Sciatic nerve (tissue), 2 donors: ENCODE measurements at regions not wholly inside any gene's neighbourhood (a gene's known extent, or its start where the extent isn't known, plus 50 kb on each side); places are given as distances from the start of the nearest gene placed in this dataset.
A peak's percentile ranks its signal among the peaks of the same experiment; 100 is the strongest.

Experiments used
- ATAC-seq: fragments of 200-7000 bp; cut with Tn5 transposase; one replicate; pipeline ENCODE4 v1.9.1; 2020; ENCODE audit warnings: mild to moderate bottlenecking, moderate library complexity
- DNase-seq: peaks from one replicate; pipeline ENCODE4 v3.0.0-alpha.2; 2020; ENCODE audit warnings: low spot score
- intact Hi-C: fragments of 100-400 bp; cut with DNase I; formaldehyde crosslinking; loops from one replicate; pipeline ENCODE4 v1.14.2; 2022
- donor health status: DM: no; HTN: no; CAD: no.
- donor health status: DM: no; HTN: no; CAD: no.

DNA sequence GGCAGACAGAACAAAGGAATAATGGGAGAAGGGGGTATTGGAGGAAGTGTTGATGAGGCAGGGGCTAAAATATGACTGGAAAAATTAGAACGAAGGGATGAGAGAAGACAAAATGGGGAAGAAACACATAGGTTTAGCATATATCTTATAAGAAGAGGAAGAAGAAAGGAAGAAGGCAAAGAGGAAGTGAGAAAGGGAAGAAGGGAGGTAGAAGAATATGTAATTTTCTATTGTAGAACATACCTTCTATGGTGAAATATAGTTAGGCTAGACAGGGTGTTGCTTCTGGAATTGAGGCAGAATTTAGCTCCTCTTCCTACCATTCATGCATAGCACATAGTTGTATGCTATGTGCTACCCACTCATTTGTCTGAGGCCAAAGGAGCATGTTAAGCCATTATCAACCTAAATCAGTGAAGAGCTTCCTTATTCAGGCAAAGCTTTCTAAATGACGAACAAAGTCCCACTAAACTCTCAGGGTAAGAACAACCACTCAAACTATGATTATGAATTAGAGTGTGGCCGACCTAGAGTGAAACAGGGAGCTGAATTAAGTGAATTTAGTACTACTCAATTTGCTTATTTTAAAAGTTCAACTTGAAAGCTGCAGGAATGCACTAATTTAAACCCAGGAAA, 180.9 kb upstream of the GALNT5 start:
- DNase-seq (no peak), ATAC-seq (no peak)
- intact Hi-C loops: no loop called here

DNA sequence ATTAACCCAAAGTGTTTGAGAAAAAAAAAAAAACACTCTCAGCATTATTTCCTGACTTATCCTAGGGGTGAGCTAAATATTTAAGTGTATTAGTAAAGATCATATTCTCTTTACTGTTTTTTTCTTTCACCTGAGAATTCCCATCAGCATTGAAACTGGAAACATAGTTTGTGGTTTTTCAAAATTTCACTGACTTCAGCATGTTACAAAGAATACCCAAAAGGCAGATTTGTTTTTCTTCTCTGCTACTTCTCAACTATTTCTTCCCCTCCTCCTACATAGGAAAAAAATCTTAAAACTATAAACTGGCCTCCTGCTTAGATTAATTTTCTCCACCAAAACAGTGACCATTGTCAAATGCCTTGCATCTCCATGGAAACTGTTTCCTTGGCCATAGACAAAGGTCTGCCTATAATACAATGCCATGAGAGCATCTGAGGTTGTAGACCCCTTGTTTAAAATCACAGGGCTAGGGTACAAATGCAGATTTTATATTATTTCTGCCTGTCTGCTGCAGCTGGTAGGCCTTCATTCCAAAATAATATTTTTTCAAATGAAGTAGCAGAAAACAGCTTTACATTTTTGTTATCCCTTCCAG, 179.7 kb upstream of the GALNT5 start:
- ATAC-seq (peak; percentile 61), DNase-seq (no peak)
- intact Hi-C loops: no loop called here

DNA sequence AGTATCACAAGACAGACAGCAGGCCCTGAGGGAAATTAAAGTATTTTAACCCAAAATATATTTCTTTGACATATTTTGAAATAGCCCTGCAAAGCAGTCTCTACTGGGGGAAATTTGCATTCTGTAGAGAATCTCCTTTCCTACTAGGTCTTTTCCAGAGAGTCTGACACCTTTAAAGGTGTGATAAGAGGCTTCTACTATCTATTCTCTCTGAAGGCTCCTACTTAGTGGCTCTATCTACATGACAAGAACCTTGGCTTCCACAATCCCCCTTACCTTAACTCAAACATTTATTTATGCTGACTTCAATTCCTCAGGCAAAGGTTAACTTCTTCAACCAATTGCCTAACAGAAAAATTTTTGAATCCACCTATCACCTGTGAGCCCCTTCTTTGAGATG, 174.6 kb upstream of the GALNT5 start:
- DNase-seq (no peak), ATAC-seq (no peak)
- intact Hi-C loops: no loop called here

DNA sequence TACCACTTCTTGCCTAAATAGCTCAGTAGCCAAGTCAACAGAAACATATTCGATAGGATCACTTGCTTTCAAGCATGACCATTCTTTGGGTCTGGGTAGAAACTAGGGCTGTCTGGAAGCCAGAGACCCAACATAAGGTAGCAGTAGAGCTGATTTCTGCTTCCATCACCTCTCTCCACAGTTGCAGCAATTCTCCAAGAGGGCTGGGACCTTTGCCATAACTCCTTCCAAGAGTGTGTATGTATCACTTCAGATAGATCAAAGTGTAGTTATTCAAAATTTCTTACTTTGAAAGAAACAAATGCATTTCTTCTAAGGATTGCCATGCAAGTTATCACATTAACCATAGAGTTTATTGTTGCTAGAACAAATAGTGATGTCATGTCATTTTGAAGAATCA, 172.0 kb upstream of the GALNT5 start:
- intact Hi-C loops: no loop called here
- DNase-seq: no peak
- ATAC-seq: no peak

DNA sequence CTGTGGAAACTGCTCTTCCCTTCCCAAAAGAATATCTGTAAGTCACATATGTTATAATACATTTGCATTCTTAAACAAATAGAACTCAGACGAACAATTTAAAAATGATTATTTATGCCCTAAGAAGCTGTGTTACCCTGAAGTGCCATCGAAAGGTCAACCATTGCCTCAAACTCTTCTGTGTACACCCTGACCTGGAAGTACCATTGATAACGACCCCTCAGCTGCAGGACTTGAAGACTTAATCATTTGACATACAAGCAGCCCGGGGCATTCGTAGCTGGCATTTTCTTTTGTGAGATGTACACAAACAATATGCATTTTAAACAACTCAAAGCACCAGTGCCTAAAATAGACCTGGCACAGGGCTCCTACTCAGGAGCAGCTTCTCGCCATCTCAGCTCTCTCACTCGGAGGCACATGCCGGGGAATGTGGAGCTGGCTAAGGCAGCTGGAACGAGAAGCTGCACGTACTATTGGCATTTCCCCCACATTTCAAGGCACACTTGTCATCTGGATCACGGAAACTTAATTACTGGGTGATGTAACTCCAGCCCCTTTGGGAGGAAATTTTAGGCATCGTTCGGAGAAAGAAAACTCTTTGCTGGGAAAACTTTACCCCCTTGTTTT, 170.0 kb upstream of the GALNT5 start:
- DNase-seq: no peak
- intact Hi-C loops: no loop called here
- ATAC-seq: peak; percentile 86

DNA sequence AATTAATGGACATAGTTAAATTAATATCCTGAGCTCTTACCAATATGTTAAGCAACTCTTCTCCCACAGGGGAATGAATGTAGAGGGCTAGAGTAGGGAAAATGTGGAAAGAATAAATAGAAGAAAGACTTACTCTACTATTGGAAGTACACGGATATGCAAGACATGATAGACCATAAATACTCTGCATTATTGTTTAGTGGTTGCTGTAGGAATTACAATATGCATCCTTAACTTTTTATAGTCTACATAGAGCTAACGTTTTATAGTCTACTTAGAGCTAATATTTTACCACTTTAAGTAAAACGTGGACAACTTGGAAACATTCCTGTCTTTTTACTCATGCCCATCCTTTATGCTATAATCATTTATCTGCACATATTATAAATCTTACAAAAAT, 163.8 kb upstream of the GALNT5 start:
- DNase-seq (no peak), ATAC-seq (no peak)
- intact Hi-C loops: no loop called here

DNA sequence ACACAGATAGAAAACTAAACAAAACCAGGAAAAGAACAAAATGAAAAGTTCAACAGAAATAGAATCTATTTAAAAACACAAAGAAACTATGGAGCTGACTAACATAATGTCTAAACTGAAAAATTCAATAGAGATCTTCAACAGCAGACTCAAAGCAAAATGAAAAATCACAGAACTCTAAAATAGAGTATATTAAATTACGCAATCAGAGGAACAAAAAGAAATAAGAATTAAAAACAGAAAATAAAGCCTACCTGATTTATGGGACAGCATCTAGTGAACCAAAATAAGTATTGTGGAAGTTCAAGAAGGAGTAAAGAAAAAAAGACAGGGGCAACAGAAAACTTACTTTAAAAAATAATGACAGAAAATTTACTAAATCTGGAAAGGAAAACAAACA, 152.1 kb upstream of the GALNT5 start:
- intact Hi-C loops: no loop called here
- ATAC-seq (no peak), DNase-seq (no peak)

DNA sequence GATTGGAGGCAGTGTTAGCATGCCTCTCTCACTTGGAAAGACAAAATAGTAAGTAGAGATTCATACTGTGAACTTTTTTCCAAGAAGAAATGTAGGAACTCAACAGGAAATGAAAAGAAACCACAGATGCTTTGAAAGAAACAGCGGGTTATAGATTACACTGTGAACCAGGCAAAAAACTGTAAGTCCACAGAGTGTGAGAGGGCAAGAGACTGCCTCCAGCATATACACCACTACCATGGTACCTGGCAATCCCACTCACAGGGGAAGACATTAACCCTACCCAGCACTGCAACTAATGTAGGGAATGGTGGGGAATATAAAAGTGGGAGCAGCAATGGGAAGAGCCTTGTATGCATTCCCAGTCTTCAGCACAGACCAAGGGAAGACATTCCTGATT, 150.6 kb upstream of the GALNT5 start:
- intact Hi-C loops: no loop called here
- ATAC-seq (no peak), DNase-seq (no peak)

DNA sequence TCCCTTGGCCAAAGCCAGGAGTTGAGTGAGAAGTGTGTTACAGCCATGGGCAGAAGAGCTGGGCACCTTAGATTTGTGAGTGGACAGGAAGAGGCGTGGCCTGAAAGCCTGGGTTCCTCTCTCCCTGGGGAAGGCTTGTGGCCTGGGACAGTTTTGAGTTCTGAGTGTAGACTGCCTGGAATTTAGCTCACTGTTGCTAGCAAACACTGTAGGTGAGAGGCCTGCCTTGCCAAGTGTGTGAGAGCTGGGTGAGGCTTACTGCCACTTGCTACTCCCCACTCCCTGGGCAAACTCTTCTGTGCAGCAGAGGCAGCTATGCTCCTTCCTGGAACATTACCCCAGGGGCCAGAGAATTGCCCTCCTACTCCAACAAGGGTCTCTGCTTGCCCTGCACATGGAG, 150.0 kb upstream of the GALNT5 start:
- intact Hi-C loops: no loop called here
- DNase-seq (no peak), ATAC-seq (peak; percentile 22)

DNA sequence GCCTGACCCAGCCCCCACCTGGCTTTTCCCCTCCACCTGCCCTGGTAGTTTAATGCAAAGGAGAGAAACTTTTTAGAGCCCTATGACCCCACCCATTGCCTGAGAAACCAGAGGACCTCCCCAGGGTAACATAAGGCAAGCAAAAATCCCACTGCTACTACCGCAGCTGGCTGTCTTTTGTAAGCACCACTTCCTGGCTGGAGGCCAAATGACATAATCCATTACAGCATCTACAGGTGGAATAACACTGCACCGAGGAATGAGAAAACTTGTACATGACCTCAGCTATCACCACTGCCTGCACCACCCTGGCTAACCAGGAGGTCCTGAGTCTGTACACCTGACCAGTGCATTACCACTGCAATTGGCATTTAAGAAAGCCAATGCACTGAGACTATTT, 149.6 kb upstream of the GALNT5 start:
- peak; percentile 32 for ATAC-seq
- no peak for DNase-seq
- intact Hi-C loops: no loop called here

DNA sequence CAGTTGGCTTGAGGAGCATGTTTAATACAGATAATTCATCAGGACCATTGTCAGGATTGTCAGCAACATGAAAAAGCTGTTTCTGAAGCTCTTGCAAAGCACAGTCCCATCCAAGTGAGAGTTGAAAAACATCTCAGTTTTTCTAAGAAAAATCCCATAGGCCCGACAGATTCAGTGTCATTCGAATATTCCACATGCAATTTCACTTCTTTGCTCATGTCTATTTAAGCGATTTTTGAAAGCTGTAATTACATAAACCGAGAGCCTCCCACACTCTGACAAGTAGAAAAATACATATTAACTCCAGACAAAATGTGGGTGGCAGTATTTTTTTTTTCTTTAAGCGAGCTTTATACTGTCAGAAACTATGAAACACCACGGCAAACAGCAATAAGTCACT, 134.7 kb upstream of the GALNT5 start:
- ATAC-seq: no peak
- DNase-seq: no peak

DNA sequence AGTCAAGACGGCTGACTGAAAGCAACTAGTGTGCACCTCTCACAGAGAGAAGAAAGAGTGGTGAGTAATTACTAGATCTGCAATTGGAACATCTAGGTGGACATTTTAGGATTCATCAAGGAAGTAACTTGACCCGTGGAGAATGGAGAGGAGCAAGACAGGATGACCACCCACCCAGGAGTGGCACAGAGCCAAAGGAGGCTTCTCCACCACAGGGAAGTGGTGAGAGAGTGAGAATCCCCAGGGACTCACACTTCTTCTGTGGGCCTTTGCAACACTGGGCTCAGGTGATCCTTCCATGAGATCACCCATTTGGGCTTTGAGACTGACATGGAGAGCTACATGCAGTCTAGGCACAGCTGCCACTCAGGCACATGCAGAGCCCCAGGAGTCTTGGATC, 132.8 kb upstream of the GALNT5 start:
- DNase-seq (no peak), ATAC-seq (no peak)
- intact Hi-C loops: no loop called here

More for the DNA sequence above, 134.7 kb upstream of the GALNT5 start:
- intact Hi-C loops: no loop called here

DNA sequence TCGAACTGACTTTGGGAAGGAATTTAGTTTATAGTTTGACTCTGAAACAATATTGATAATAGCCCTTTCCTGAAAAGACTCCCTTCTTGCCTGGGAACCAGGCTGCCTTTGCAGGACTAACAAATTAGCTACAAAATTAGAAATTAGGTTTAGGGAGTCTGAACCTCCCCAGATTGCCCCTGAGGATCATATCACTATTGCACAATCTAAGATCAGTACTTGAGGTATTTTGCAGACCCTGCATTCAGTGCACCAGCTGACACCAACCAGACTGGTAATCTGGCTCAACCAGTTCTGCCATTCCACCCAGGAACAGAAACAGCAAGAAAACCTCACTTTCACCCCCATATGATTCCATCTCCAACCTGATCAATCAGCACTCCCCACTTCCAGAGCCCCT, 131.8 kb upstream of the GALNT5 start:
- ATAC-seq (no peak), DNase-seq (no peak)
- intact Hi-C loops: no loop called here

DNA sequence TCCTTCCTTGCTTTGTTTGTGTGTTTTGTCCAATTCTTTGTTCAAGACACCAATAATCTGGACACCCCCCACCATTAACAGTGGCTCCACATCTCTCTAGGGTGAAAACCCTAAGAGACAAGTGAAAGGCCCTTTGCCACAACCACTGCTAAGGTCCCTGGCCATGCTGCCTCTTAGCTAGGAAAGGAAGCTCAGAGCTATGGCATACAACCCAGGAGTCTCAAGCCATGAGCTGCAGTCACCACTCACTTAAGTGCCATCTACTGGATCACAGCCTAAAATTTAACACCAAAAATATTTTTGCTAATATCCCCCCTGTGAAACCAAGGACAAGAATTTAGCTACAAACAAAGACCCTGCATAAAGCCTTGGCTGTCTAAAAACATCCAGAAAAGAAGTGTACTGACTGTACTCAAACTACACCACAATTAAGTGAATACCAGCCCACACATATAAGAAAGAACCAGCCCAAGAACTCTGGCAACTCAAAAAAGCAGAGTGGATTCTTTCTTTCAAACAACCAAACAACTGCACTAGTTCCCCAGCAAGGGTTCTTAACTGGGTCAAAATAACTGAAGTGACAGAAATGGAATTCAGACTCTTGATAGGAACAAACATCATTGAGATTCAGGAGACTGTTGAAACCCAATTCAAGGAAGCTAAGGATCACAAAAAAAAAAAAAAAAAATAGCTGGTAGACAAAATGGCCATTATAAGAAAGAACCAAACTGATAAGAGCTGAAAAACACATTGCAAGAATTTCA, 130.1 kb upstream of the GALNT5 start:
- no peak for ATAC-seq
- no peak for DNase-seq
- intact Hi-C loops: no loop called here

DNA sequence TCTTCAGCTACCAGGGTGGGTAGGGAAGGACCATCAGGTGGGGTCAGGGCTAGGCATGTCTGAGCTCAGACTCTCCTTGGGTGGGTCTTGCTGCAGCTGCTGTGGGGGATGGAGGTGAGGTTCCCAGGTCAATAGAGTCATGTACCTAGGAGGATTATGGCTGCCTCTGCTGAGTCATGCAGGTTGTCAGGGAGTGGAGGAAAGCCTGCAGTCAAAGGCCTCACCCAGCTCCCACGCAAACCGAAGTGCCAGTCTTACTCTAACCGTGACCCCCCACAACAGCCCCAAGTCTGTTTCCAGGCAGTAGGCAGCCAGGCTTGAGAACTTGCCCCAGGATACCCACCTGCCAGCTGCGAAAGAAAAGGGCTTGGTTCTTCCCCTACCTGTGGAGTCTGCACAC, 113.6 kb upstream of the GALNT5 start:
- DNase-seq: no peak
- no peak for ATAC-seq
- intact Hi-C loops: no loop called here

DNA sequence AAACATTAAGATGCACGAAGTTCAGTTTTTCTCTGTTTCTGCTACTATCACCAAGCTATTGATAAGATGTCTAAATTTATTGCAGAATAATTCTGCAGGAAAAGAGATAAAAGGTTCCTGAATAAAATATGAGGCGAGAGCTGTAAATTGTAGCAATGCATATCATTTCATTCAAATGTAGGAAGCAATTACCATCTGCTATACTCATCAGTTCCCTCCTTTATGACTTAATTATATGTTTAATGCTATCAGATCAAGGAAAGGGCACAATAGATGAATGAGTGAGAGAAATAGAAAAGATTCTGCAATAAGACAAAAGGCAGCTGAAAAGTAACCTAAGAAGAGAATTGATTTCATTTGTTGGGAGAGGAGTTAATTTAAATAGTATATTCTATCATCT, 108.2 kb upstream of the GALNT5 start:
- intact Hi-C loops: no loop called here
- DNase-seq (no peak), ATAC-seq (no peak)

DNA sequence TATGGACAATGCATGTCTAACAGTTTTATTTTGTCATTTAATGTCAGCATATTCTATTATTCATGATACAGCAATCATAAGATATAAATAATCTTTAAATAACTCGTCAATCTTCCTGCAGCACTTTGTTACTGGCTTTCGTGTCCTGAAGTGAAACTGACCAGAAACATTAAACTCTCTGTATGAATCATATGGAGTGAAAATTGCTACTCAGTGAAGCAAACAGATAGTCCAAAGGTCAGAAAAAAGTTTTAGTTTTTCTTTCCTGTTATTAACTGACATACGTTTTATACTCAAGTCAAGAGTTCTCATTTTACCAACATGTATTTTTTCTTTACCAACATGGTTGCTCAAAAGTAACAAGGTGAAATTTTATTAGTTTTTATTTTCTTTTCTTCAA, 106.8 kb upstream of the GALNT5 start:
- intact Hi-C loops: no loop called here

DNA sequence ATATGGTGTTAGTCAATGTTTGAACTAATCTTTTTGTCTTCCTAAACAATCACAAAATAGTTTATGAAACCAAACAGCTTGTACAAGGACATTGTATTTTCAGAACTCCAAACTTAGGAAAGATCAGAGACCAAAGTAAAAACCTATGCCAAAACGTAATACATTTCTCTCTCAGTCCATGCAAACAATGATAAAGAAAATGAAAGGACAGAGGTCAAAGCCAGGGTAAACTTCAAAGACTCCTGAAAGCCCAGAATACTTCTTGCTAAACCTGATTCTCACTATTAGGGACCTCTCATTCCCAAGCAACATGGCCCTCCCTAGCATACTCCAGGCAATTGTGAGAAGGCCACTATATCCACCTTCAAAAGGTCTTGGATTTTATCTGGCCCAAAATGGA, 105.1 kb upstream of the GALNT5 start:
- intact Hi-C loops: no loop called here
- ATAC-seq (no peak), DNase-seq (no peak)

More for the DNA sequence above, 106.8 kb upstream of the GALNT5 start:
- no peak for ATAC-seq
- DNase-seq: no peak

DNA sequence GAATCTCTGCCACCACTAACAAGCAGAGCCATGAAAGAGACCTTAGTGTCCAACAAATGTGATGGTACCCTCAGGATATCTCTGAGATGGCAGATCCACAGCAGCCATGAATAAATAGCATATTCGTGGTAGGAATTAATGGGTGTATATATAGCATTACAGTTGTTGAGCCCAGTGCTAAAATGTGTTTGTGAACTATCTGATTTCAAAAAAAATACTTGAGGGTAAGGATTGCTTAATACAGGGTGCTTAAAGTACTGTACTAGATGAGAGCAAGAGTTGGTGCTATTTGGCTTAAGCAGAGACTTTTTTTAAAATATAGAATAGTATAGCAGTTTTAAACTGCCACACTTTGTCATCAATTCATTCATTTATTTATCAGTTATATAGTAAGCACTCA, 101.5 kb upstream of the GALNT5 start:
- ATAC-seq (no peak), DNase-seq (no peak)
- intact Hi-C loops: no loop called here

DNA sequence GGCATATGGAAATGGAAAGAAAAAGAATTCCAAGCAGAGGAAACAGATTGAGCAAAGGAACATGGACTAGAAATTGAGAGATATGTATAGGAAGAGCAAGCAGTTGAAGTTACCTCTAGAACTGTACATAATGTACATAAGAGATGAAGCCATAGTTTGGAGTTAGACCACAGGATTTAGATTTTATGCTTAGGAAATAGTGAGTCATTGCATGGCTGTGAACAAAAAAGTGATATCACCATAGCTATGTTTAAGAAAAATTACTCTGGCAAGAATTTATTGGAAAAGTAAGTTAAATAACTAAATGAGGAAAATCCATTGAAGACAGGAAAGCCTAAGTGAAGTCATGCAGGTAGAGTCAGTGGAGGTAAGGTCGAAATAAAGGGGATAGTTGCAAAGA, 99.4 kb upstream of the GALNT5 start:
- DNase-seq (no peak), ATAC-seq (no peak)
- intact Hi-C loops: no loop called here
